ENCODE measurements at regions not wholly inside any gene's neighbourhood (a gene's known extent, or its start where the extent isn't known, plus 50 kb on each side); places are given as distances from the start of the nearest gene placed in this dataset.
A peak's percentile ranks its signal among the peaks of the same experiment; 100 is the strongest.

GRCh38 chr15:36347272-36347858 is 232.1 kb upstream of the CDIN1 start:
- no peak overlapping the region for H3K4me3 ChIP-seq
- no peak overlapping the region for H3K27ac ChIP-seq

GRCh38 chr15:36356466-36356865 is 223.0 kb upstream of the CDIN1 start:
- no peak overlapping the region for H3K4me3 ChIP-seq
- peak overlapping the region in 6 of 21 experiments; percentile 9 to 76 (median 60) for H3K27ac ChIP-seq

DNA sequence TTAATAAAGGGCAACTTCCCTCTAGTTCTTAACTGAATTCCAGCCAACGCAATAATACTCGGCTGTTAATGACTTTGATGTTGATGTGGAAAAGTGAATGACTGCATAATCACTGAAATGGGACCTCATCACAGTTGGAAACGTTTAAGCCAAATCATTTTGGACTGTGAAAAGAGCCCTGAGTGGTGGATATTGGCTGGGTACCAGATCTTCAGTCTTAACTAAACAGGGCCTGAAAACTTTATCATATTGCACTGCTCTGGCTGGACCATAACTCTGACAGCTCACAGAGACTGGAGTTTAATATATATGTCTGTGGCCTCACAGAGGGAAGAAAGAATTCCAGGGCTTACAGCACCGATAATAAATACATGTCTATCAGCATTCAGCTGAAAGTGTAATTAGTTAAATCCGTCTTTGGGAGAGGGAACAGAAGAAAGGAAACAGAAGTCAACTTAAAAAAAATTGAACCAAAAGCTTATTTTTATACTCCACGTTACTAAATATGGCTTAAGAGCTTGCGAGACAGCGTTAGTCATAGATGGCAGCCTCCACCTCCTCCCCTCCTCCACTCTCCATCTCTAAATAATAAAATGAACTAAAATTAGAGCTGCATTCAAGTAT is 222.3 kb upstream of the CDIN1 start:
- Histone ChIP-seq H3K4me3 (no peak overlapping the region), H3K27ac (peak overlapping the region in 8 of 21 experiments; percentile 9 to 76 (median 59))

DNA sequence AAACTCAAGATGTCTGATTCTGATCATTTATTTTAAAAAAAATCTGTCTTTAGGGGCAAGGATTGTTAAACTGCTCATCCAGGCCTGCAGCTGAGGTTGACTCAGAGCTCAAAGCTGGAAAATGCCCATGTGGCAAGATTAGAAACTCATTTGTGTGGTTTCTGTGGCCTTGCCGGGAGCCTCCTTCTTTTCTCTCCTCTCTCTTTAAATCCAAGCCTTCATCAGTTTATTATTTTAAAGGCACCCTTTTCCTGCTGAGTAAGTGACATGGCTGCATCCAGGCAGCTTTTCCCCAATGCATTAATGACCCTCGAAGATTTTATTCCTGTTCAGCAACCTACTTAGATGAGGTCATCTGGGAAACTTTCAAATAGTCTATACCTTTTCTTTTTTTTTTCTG is 221.3 kb upstream of the CDIN1 start:
- peak overlapping the region in 9 of 21 experiments; percentile 37 to 76 (median 64) for H3K27ac ChIP-seq
- no peak overlapping the region for H3K4me3 ChIP-seq

GRCh38 chr15:36358523-36358922 is 220.9 kb upstream of the CDIN1 start:
- Histone ChIP-seq H3K27ac (peak overlapping the region in 2 of 21 experiments; percentile 44 to 65), H3K4me3 (no peak overlapping the region)

GRCh38 chr15:36359286-36359685 is 220.1 kb upstream of the CDIN1 start:
- Histone ChIP-seq H3K4me3 (no peak overlapping the region), H3K27ac (peak overlapping the region in 1 of 21 experiments; percentile 8)

DNA sequence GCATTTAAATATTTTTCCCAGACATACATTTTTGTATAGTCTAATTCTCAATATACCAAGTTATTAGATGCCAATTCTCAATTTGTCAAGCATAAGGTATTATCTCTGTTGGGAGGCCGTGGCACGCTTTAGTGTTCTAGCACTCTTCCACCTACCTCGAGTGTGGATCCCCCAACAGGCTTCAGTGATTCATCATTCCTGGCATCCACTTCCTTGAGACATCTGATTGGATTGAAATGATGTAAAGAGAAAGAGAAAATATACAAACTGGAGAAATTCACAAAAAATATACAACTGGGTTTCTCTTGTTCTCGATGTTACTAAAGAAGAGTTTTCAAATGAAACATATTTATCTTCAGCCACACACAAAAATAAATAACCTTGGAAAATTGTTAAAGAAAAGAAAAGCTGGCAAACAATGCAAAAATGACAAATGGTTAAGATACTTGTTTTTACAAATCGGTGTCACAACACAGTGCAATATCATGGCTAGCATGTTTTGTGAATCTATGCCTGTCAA is 218.0 kb upstream of the CDIN1 start:
- Histone ChIP-seq H3K27ac (no peak overlapping the region), H3K4me3 (no peak overlapping the region)

DNA sequence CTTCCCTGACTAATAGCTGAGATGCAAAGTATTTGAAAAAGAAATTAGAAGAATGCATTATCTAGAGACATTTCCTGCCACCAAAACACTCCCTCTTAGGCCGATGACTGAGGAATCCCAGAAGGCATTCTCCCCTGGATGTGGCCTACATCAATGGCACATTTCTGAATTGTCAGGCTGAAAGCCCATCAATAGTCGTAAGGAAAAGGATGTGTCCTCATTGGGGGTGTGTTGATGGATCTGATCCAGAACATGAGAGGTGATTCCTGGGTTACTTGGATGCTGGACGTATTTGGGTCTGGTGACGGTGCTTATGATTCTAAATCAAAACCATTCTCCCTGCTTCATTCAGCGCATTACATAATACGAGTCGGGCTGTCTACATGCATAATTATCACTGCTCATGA is 216.9 kb upstream of the CDIN1 start:
- H3K27ac ChIP-seq, result no peak overlapping the region
- H3K4me3 ChIP-seq, result no peak overlapping the region

DNA sequence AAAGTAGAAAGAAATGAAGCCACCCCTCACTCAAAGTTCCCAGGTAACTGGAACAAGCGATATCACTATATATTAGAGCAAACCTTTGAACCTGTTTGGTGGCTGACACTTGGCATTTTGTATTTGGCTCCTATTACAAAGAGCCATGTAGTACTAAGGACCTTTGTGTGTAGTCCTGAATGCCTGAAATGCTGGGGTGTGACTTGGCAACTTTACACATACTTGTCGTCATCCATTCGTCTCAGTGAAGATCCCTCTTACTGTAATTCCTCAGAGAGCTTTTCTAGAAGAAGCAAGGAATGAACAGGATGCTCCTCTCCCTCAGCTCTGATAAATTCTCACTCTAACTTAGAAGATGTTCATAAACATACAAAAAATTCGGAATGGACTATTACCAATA is 216.1 kb upstream of the CDIN1 start:
- Histone ChIP-seq H3K27ac (no peak overlapping the region), H3K4me3 (no peak overlapping the region)

DNA sequence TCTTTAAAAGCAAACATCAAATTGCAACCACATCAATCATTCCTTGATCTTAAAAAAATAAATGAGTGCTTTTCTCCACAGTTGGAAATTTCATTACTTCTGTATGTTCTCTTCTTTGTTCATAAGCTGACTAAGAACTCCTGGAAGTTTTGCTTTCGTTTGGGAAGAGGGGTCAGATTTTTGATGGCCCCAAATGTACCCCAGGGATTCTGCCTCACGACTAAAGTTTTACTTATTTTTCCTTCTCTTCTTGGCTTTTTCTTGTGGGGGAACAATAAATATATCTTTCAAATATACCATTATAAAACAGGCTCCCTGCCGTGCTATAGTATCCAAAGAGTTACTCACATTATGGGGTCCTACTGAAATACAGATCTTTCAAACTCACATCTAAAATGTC is 215.0 kb upstream of the CDIN1 start:
- Histone ChIP-seq H3K27ac (no peak overlapping the region), H3K4me3 (no peak overlapping the region)

- H3K4me3 ChIP-seq, result no peak overlapping the region
- H3K27ac ChIP-seq, result no peak overlapping the region
These were observed 213.5 kb upstream of the CDIN1 start for GRCh38 chr15:36365963-36366362.

GRCh38 chr15:36370051-36370730 is 209.2 kb upstream of the CDIN1 start:
- no peak overlapping the region for H3K27ac ChIP-seq
- H3K4me3 ChIP-seq, result no peak overlapping the region

- Histone ChIP-seq H3K27ac (no peak overlapping the region), H3K4me3 (no peak overlapping the region)
These were observed 208.7 kb upstream of the CDIN1 start for GRCh38 chr15:36370731-36371112.

DNA sequence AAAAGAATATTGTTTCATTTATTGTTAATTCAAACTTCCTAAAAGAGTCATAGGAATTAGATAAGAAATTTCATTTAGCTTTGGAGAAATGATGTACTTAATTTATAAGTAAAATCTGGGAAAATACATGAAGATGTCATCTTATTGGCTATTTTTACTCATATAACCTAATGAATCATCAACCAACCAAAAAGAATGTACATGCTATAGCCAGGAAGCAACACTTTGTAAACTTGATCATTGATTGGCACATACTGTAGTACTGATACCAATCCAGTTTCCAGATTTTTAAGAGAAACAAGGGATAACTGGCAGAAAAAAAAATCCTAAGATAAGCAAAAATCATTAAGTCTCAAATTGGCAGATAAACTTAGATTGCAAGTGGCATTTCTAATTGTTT is 207.9 kb upstream of the CDIN1 start:
- Histone ChIP-seq H3K4me3 (no peak overlapping the region), H3K27ac (no peak overlapping the region)

DNA sequence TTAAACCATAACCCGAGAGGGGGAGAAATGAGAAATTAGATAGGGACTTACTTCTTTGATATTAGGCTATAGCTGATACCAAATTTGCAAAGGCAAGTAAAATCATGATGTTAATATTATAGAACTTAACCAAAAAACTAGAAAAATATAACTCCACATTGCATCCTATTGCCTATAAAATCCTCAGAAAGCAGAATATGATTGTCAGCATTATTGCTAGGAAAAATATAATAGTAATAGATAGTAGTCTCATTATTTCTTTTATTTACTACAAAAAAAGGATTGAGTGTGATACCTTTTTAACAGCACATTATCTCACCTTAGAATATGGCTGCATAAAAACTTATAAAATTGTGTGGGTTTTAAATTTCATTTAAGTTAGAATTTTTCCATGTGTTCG is 206.5 kb upstream of the CDIN1 start:
- H3K4me3 ChIP-seq, result no peak overlapping the region
- H3K27ac ChIP-seq, result no peak overlapping the region

- Histone ChIP-seq H3K4me3 (no peak overlapping the region), H3K27ac (no peak overlapping the region)
These were observed 205.9 kb upstream of the CDIN1 start for GRCh38 chr15:36373550-36373949.

GRCh38 chr15:36389107-36389506 is 190.3 kb upstream of the CDIN1 start:
- Histone ChIP-seq H3K27ac (no peak overlapping the region), H3K4me3 (no peak overlapping the region)

GRCh38 chr15:36390491-36390890 is 188.9 kb upstream of the CDIN1 start:
- H3K4me3 ChIP-seq, result no peak overlapping the region
- H3K27ac ChIP-seq, result no peak overlapping the region

GRCh38 chr15:36392676-36393266 is 186.7 kb upstream of the CDIN1 start:
- Histone ChIP-seq H3K27ac (no peak overlapping the region), H3K4me3 (no peak overlapping the region)

GRCh38 chr15:36398212-36398611 is 181.2 kb upstream of the CDIN1 start:
- Histone ChIP-seq H3K27ac (no peak overlapping the region), H3K4me3 (no peak overlapping the region)

GRCh38 chr15:36399276-36399675 is 180.2 kb upstream of the CDIN1 start:
- H3K27ac ChIP-seq, result no peak overlapping the region
- no peak overlapping the region for H3K4me3 ChIP-seq
